Left renal cortex interstitium (tissue), 4 donors: ENCODE measurements at regions not wholly inside any gene's neighbourhood (a gene's known extent, or its start where the extent isn't known, plus 50 kb on each side); places are given as distances from the start of the nearest gene placed in this dataset.

ENCODE experiments used
- DNase-seq, 4 donors: peaks; one replicate each; pipeline ENCODE4 v3.0.0-alpha.2; 2013; ENCODE audit warnings: low read depth in 4 of 4, low spot score in 2 of 4, missing footprints in 1 of 4

- no peak for DNase-seq
Observed at GRCh38 chr2:129661935-129662334, 317.5 kb upstream of the RAB6C start.

GRCh38 chr2:129667577-129667976 lies 311.9 kb upstream of the RAB6C start:
- no peak for DNase-seq

GRCh38 chr2:129672521-129672920 lies 306.9 kb upstream of the RAB6C start:
- DNase-seq, result no peak

- DNase-seq, result no peak
Observed at GRCh38 chr2:129673234-129673633, 306.2 kb upstream of the RAB6C start.

- no peak for DNase-seq
Observed at GRCh38 chr2:129673847-129674711, 305.4 kb upstream of the RAB6C start.

GRCh38 chr2:129678751-129679150 lies 300.7 kb upstream of the RAB6C start:
- no peak for DNase-seq

GRCh38 chr2:129681788-129682187 lies 297.7 kb upstream of the RAB6C start:
- no peak for DNase-seq

GRCh38 chr2:129689653-129690448 lies 289.6 kb upstream of the RAB6C start:
- no peak for DNase-seq

- no peak for DNase-seq
Observed at GRCh38 chr2:129695496-129695895, 284.0 kb upstream of the RAB6C start.

GRCh38 chr2:129698593-129698992 lies 280.9 kb upstream of the RAB6C start:
- no peak for DNase-seq

GRCh38 chr2:129699781-129700573 lies 279.5 kb upstream of the RAB6C start:
- no peak for DNase-seq

- no peak for DNase-seq
Observed at GRCh38 chr2:129702416-129703176, 276.9 kb upstream of the RAB6C start.

GRCh38 chr2:129705085-129705484 lies 274.4 kb upstream of the RAB6C start:
- no peak for DNase-seq

GRCh38 chr2:129707800-129708199 lies 271.7 kb upstream of the RAB6C start:
- no peak for DNase-seq

- no peak for DNase-seq
Observed at GRCh38 chr2:129708221-129708967, 271.1 kb upstream of the RAB6C start.

- no peak for DNase-seq
Observed at GRCh38 chr2:129709001-129709955, 270.2 kb upstream of the RAB6C start.

- DNase-seq, result no peak
Observed at GRCh38 chr2:129709956-129710598, 269.4 kb upstream of the RAB6C start.
